SK-N-SH (cell line): ENCODE measurements at regions not wholly inside any gene's neighbourhood (a gene's known extent, or its start where the extent isn't known, plus 50 kb on each side); places are given as distances from the start of the nearest gene placed in this dataset.

Experiments
- CTCF ChIP-seq: fragments of 200-600 bp; sonication (generic); IDR thresholded peaks from 2 replicates; pipeline ENCODE4 v1.6.1; 2017; ENCODE audit warnings: antibody characterized with exemption, mild to moderate bottlenecking, moderate library complexity
- EP300 ChIP-seq, 2 experiments: IDR thresholded peaks; 2 replicates each; pipeline versions ENCODE4 v1.4.0 to v1.6.1; 2012; ENCODE audit warnings: borderline replicate concordance in 1 of 2, low read depth in 1 of 2, low read length in 1 of 2
- GABPA ChIP-seq: IDR thresholded peaks from 2 replicates; pipeline ENCODE4 v1.4.0; 2012; ENCODE audit warnings: low read depth, mild to moderate bottlenecking
- IRF3 ChIP-seq: fragments of 150-350 bp; IDR thresholded peaks from 2 replicates; pipeline ENCODE4 v1.6.1; 2016; ENCODE audit warnings: mild to moderate bottlenecking, low read depth, low read length
- JUND ChIP-seq: IDR thresholded peaks from 2 replicates; pipeline ENCODE4 v1.4.0; 2012
- MAX ChIP-seq: IDR thresholded peaks from 2 replicates; pipeline ENCODE4 v1.4.0; 2012; ENCODE audit warnings: low read depth
- NFIC ChIP-seq: IDR thresholded peaks from 2 replicates; pipeline ENCODE4 v1.4.0; 2012; ENCODE audit warnings: borderline replicate concordance
- POLR2AphosphoS5 ChIP-seq: IDR thresholded peaks from 2 replicates; pipeline ENCODE4 v1.6.1; 2012; ENCODE audit warnings: low read depth, low read length
- REST ChIP-seq: IDR thresholded peaks from 2 replicates; pipeline ENCODE4 v1.6.1; 2012; ENCODE audit warnings: mild to moderate bottlenecking, low read depth, low read length, moderate library complexity
- RFX5 ChIP-seq: IDR thresholded peaks from 2 replicates; pipeline ENCODE4 v1.6.1; 2012; ENCODE audit warnings: mild to moderate bottlenecking, improper control_type of control experiment, low read length
- SIN3A ChIP-seq: IDR thresholded peaks from 2 replicates; pipeline ENCODE4 v1.6.1; 2012; ENCODE audit warnings: low read depth, mild to moderate bottlenecking, low read length, moderate library complexity, borderline replicate concordance
- SMC3 ChIP-seq: IDR thresholded peaks from 2 replicates; pipeline ENCODE4 v1.6.1; 2012; ENCODE audit warnings: low read depth, low read length, improper control_type of control experiment
- ZBTB33 ChIP-seq: IDR thresholded peaks from 2 replicates; pipeline ENCODE4 v1.4.0; 2012; ENCODE audit warnings: low read depth, borderline replicate concordance

- TF ChIP-seq ZBTB33 (no peak), MAX (no peak), SIN3A (no peak), RFX5 (no peak), EP300 (IDR thresholded peaks at IDR 0.05; ENCODE audit: borderline replicate concordance in 1 of 2, low read depth in 1 of 2, low read length in 1 of 2) (no peak), CTCF (no peak), IRF3 (no peak), SMC3 (no peak), POLR2AphosphoS5 (no peak), GABPA (no peak), JUND (no peak), NFIC (no peak), REST (no peak)
Measured at GRCh38 chr6:23170049-23170448, 600.7 kb downstream of the HDGFL1 start.
